ENCODE measurements at regions not wholly inside any gene's neighbourhood (a gene's known extent, or its start where the extent isn't known, plus 50 kb on each side); places are given as distances from the start of the nearest gene placed in this dataset.
"Not testable (repeated sequence)": the region's sequence is repeated elsewhere in the genome, so short reads cannot be mapped to it uniquely, and the experiment has no call there.

GRCh38 chr16:85445779-85446222 is 167.3 kb upstream of the GSE1 start:
- DNase-seq: no peak

- no peak for DNase-seq
These were observed 166.0 kb upstream of the GSE1 start for GRCh38 chr16:85446951-85447692.

- DNase-seq: no peak
These were observed 165.3 kb upstream of the GSE1 start for GRCh38 chr16:85447693-85448313.

GRCh38 chr16:85448557-85449190 is 164.4 kb upstream of the GSE1 start:
- no peak for DNase-seq

GRCh38 chr16:85449191-85449884 is 163.8 kb upstream of the GSE1 start:
- DNase-seq: no peak

- DNase-seq: no peak
These were observed 163.3 kb upstream of the GSE1 start for GRCh38 chr16:85449885-85450245.

GRCh38 chr16:85451142-85451541 is 162.0 kb upstream of the GSE1 start:
- DNase-seq: not testable (repeated sequence)

- DNase-seq: no peak
These were observed 161.3 kb upstream of the GSE1 start for GRCh38 chr16:85451641-85452363.

- DNase-seq: no peak
These were observed 160.5 kb upstream of the GSE1 start for GRCh38 chr16:85452364-85453193.

- no peak for DNase-seq
These were observed 159.9 kb upstream of the GSE1 start for GRCh38 chr16:85453194-85453678.

GRCh38 chr16:85453703-85454102 is 159.4 kb upstream of the GSE1 start:
- no peak for DNase-seq

- DNase-seq: no peak
These were observed 158.8 kb upstream of the GSE1 start for GRCh38 chr16:85454171-85454872.

GRCh38 chr16:85455534-85455933 is 157.6 kb upstream of the GSE1 start:
- DNase-seq: no peak

GRCh38 chr16:85457366-85457765 is 155.8 kb upstream of the GSE1 start:
- DNase-seq: no peak

- DNase-seq: no peak
These were observed 154.2 kb upstream of the GSE1 start for GRCh38 chr16:85458968-85459367.

GRCh38 chr16:85459529-85460251 is 153.4 kb upstream of the GSE1 start:
- no peak for DNase-seq

- no peak for DNase-seq
These were observed 152.7 kb upstream of the GSE1 start for GRCh38 chr16:85460252-85461021.

- peak; percentile 41 to 58 for DNase-seq
These were observed 151.9 kb upstream of the GSE1 start for GRCh38 chr16:85461022-85461813.
